ENCODE measurements at regions not wholly inside any gene's neighbourhood (a gene's known extent, or its start where the extent isn't known, plus 50 kb on each side); places are given as distances from the start of the nearest gene placed in this dataset.

GRCh38 chr4:14842964-14843630 is 159.2 kb upstream of the CPEB2 start:
- peak overlapping the region in 1 of 2 donors; percentile 80 for H3K27ac ChIP-seq
- H3K4me3 ChIP-seq = no peak overlapping the region
- no peak for TF ChIP-seq CTCF (IDR thresholded peaks at IDR 0.05)
- no peak for DNase-seq (ENCODE audit: low spot score)

DNA sequence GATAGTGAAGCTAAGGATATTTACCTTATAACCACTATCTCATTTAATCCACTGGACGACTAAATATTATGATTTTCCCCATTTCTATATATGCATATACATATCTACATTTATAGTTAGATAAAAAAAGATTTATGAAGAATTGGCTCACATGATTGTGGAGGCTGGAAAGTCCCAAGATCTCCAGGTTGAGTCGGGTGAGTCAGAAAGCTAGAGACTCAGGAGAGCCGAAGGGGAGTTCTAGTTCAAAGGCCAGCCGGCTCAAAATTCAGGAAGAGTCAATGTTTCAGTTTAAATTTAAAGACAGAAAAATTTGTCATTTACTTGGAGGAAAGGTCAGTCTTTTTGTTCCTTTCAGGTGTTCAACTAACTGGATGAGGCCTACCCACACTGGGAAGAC is 158.2 kb upstream of the CPEB2 start:
- no peak for TF ChIP-seq CTCF (IDR thresholded peaks at IDR 0.05)
- no peak for DNase-seq (ENCODE audit: low spot score)
- Histone ChIP-seq H3K4me3 (no peak overlapping the region), H3K27ac (no peak overlapping the region)

DNA sequence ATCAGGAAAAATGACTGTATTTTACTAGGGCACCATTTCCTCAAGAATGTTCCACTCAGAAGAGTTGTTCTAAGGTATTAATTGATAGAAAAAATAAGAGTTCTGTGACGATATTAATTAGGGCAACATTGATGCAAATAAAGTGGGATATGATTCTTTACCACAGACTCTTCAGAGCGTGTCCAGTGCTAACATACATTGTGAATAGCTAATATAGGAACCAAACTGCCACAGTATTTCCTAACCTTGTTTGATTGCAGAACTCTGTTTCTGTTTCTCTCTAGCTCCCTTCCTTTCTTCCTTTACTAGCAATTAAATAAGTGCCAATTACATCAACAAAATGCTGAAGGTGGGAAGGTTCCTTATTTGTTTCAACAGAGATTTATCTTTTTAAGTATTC is 154.1 kb upstream of the CPEB2 start:
- H3K27ac ChIP-seq = no peak overlapping the region
- no peak for TF ChIP-seq CTCF (IDR thresholded peaks at IDR 0.05)
- DNase-seq (ENCODE audit: low spot score) = no peak
- H3K4me3 ChIP-seq = no peak overlapping the region

GRCh38 chr4:14850455-14851097 is 151.7 kb upstream of the CPEB2 start:
- TF ChIP-seq CTCF (IDR thresholded peaks at IDR 0.05) = no peak
- no peak for DNase-seq (ENCODE audit: low spot score)
- Histone ChIP-seq H3K4me3 (no peak overlapping the region), H3K27ac (no peak overlapping the region)

DNA sequence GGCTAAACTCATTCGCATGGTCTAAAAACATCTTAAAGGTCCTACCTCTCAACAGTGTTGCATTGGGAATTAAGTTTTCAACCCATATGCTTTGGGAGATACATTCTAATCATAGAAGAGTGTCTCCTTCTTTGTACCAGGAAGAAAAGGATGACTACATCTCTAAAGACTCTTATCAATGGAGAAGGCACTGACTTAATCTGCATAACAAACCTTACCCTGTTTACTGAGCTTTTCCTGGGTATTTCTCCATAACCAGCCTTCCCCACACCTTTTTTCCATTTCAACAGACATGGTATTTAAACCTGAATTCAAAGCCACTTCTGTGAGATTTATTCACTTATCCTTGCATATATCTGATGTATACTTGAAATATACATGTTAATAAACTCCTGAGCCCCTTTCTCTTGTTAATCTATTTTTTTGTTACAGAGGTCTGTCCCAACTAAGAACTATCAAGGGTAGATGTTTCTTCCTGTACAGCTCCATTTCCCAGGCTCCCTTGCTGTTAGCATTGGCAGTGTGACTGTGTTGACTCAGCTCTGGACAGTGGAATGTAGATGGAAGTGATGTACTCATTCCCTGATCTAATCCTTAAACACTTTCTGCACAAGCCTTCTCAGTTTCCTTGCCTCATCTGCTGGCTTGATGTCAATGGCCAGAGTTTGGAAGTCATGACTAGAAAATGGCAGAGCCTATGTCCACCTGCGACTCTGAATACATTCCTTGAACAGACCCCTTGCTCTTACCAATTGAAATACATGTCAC is 148.9 kb upstream of the CPEB2 start:
- Histone ChIP-seq H3K4me3 (no peak overlapping the region), H3K27ac (peak overlapping the region in 1 of 2 donors; percentile 65)
- TF ChIP-seq CTCF (IDR thresholded peaks at IDR 0.05) = no peak
- no peak for DNase-seq (ENCODE audit: low spot score)

DNA sequence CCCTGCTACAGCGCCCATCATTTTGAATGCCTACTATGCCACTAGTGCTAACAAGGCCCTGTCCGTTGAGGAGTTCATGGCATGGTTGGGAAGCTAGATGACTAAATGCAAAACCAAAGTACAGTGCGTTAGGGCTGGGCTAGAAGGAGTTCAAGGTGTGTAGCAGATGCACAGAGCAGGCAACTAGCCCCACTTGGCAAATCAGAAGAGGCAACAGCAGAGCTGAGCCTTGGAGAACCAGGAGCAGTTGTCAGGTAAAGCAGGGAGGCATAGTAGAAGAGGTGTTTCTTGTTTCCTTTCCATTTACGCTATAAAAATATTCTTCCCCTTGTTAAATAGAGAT is 146.6 kb upstream of the CPEB2 start:
- TF ChIP-seq CTCF (IDR thresholded peaks at IDR 0.05) = no peak
- DNase-seq (ENCODE audit: low spot score) = no peak
- peak overlapping the region; percentile 35 to 53 for H3K27ac ChIP-seq
- H3K4me3 ChIP-seq = no peak overlapping the region

Measured in coronary artery (tissue), 2 donors.